GM19468 (cell line): ENCODE measurements at regions not wholly inside any gene's neighbourhood (a gene's known extent, or its start where the extent isn't known, plus 50 kb on each side); places are given as distances from the start of the nearest gene placed in this dataset.

ENCODE experiments used
- ATAC-seq: cut with Tn5 transposase; IDR thresholded peaks from one replicate; pipeline ENCODE4 v1.9.1; 2021; ENCODE audit warnings: mild to moderate bottlenecking, moderate library complexity, moderate number of reproducible peaks; ENCODE audit not compliant: unreplicated experiment; ENCODE audit errors: extremely low read depth

DNA sequence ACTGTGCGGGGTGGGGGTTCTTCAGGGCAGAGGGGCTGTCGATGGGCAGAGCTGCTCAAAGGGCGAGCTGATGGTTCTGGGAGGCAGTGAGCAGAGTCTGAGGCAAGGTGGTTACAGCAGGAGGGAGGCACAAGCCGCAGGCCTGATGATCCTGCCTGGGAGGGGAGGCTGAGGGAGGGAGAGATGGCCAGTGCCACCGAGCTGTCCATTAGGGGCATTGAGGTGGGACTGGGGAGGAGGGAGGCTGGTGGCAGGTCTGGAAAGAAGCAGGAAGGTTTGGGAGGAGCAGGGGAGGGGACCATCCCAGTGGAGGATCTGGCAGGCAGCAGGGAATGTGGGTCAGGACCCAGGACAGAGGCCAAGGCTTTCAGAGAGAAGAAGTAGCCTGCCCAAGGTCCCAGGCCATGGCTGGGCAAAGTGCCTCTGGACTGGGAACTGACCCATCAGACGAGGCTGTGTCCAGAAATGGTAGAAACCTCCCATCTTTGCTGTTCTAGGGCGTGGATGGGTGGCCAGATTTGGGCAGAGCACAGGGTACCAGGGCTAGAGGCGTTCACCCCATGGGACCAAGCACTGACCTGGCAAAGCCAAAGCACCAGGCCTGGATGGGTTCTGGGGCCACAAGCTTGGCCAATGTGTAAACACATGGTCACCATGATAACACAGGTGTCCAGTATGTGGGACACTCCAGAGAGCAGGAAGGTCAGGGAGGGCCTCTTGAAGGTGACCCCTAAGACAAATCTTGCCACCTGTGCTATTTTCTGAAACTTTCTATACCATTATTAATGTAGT is 55.5 kb downstream of the INHBB start:
- ATAC-seq: no peak

DNA sequence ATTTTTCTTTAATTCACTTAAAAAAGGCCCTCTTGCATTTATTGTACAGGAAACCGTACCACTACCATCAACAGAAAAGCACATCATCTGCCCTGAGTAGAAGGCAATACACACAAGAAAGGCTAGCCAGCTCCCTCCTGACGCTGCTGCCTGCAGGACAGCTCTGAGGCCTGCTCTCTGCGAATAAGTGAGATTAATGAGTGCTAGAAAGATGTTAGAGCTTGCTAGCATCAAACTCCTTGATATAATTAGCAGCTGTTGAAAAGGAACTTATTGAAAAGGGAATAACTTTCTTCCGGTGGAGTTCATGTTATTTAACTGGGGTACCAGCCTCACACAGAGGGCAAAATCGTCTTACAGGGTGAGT is 56.1 kb downstream of the INHBB start:
- ATAC-seq: no peak

DNA sequence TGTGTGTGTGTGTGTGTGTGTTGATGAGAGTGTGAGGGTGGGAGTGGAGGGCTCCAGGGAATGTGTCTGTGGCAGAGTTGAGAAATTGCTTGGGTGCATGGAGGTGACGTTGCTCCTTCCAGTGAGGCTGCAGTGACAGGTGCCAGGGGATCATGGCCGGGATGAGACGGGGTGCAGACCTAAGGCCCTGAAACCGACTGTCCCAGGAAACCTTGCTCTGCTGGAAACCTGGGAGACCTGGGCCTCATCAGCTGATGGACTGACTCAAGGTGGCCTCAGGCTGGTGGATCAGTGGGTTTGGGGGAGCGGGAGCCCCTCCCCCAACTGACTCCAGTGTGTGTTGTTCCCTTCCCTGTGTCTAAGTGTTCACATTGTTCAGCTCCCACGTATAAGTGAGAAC is 56.6 kb downstream of the INHBB start:
- no peak for ATAC-seq

DNA sequence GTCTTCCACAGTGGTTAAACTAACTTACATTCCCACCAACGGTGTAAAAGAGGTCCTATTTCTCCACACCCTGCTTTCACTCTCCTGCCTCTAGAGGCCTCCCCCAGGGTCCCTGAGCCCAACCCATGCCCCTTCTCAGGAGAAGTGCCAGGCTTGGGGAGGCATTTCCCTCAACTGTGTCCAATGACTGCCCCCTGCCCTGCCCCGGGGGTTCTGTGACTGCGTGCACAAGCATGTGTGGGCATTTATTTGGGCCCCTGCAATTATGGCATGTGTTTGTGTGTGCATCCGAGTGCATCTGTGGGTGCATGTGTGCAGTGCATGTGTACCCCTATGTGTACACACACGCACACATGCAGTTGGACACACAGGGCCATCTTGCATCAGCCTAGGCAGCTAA is 57.3 kb downstream of the INHBB start:
- ATAC-seq: no peak

DNA sequence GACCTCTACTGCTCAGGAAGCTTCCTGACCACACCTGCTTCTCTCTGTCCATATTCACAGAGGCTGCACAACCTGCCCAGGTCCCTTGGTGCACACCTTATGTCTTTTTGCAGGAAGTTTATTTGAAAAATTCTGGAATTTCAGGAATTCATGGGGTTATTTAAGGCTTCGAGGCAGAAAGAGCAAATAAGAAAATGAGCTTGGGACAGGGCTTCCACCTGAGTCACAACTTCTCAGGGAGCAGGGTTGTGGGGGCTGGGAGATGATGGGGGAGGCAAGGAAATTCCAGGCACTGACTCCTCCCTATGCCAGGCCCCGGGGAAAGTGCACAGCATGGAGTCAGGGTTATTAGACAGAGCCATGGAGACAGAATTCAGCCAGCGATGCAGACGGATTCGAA is 57.7 kb downstream of the INHBB start:
- no peak for ATAC-seq

DNA sequence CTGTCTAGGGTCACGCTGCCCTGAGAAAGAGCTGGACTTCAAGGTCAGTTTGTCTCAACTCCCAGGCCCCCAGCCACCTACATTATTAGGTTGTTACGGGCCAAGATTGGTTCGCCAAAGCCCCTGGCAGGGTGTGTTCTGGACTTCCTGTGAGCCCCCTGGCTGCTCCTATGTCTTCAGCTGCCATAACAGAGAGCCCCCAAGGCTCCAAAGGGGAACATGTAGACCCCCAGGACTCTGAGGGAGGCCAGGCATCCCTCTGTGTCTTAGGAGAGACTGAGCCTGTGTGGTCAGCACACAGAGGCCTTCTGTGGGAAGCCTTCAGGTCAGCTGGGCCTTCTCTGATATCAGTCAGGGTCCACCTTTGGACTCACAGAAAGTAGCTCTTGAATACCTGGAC is 58.3 kb downstream of the INHBB start:
- no peak for ATAC-seq

DNA sequence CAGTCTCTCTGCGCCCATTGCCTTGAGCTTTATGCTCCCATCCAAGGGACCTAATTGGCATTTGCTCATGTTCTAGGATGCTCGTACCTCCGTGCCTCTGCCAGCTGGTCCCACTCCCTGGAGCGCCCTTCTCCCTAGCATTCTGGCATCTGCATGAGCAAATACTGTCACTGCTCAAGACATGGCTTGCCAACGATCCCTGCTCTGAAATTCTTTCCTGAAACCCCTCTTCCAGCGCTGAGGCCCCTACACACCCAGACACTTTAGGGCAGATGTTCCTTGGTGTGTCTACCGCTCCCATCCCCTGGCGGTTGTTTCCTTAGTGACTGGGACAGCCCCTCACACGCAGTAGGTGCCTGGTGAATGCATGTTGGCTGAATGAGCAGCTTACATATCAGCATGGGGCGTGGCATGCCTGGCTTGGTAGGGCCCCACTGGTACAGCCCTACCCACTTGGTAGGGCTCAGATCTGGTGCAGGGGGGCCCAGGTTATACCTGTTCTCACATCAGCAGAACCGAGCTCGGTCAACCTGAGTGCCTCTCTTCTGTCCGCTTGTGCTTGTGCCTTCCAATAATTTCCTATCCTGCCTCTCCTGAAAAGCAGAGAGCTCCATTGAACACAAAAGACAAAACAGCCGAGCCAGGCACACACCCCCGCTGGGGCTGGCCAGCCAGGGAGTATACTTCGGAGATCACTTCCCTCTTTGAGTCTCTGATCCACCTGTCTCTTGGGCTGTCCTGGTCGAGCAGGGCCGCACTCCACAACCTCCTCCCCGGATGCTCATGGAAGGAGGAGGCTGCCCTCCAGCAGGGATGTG is 59.2 kb downstream of the INHBB start:
- no peak for ATAC-seq

DNA sequence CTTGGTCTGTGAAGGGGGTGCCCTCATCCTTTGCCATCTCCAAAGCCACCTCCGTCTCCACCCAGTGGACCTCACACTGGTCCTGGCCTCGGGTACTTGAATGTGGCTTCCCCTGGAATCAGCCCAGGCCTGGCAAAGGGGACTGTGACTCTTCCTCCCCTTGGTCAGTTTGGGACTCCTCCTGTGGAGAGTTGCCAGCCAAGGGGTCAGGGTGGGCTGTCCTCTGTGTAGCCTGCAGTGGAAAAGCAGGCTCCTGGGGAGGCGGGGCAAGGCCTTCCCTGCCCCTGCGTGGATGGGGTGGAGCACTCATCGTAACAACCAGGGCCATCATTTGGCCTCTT is 59.8 kb downstream of the INHBB start:
- ATAC-seq: no peak

- no peak for ATAC-seq
These were observed 60.6 kb downstream of the INHBB start for GRCh38 chr2:120406566-120406965.

- no peak for ATAC-seq
These were observed 64.6 kb downstream of the INHBB start for GRCh38 chr2:120410487-120410886.

DNA sequence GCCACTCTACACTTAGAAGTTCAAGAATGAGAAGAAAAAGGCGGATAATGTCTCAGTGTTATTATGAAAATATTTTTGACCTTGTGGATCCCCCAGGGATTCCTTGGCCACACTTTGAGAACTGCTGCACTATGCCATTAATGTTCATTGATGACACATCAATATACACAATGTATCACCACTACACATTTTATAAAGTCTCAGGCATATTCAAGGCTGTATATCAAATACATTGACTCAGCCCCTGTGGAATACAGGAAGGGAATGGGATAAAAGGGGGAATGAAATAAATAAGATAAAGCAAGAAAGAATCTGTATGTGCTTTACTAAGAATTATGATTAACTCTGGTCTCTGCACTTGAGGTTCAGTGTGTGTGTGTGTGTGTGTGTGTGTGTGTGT is 69.1 kb downstream of the INHBB start:
- ATAC-seq: no peak

GRCh38 chr2:120415728-120416509 is 70.0 kb downstream of the INHBB start:
- no peak for ATAC-seq

DNA sequence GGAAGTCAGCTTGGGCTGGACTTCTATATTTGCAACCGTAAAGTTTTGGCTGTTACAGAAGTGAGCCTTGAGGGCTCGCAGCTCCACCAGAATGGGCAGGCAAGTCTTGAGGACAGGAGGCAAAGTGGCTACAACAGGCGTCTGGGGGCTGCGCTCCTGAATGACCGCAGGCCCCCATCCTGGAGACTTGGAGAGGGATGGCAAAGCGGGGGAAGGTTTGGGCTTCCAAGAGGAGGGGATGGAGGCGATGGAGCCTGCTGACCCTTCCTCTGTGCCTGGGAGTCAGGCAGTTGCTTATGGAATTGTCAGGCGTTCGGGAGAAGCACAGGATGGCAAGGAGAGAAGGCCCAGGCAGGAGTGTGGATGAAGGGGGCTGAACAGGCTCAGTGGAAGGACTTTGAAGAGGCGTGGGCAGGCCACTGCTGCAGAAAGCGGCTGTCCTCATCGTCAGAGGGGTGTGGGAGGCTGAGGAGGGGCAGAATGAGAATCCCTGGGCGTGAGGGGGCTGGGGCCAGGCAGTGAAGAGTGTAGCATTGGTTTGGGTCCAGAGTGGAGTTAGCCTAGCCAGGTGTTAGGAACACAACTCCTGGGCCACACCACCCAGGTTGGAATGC is 72.3 kb downstream of the INHBB start:
- no peak for ATAC-seq

DNA sequence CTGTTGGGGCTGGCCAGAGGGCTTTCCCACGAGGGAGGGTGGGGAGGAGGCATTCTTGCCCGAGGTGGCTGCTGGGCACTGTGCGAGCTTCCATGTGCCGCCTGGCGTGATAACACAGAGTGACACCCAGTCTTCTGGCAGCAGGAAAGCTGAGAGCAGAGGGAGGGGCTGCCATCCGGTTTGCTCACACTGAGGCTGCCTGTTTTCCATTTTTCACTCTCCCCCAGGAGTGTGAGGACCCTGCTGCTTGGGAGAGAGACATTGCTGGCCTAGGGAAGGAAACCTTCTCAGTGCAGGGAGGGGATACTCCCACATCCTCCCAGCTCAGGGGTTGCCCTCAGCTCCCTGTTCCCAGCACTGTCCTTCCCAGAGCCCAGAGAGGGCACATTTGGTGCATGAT is 73.1 kb downstream of the INHBB start:
- no peak for ATAC-seq

GRCh38 chr2:120419955-120420354 is 74.0 kb downstream of the INHBB start:
- no peak for ATAC-seq

GRCh38 chr2:120421126-120421829 is 75.3 kb downstream of the INHBB start:
- ATAC-seq: no peak

- ATAC-seq: no peak
These were observed 75.9 kb downstream of the INHBB start for GRCh38 chr2:120421830-120422175.

- ATAC-seq: no peak
These were observed 76.7 kb downstream of the INHBB start for GRCh38 chr2:120422465-120423160.

- no peak for ATAC-seq
These were observed 77.4 kb downstream of the INHBB start for GRCh38 chr2:120423167-120423943.
